ENCODE measurements at regions not wholly inside any gene's neighbourhood (a gene's known extent, or its start where the extent isn't known, plus 50 kb on each side); places are given as distances from the start of the nearest gene placed in this dataset.
"Not testable (repeated sequence)": the region's sequence is repeated elsewhere in the genome, so short reads cannot be mapped to it uniquely, and the experiment has no call there.

DNA sequence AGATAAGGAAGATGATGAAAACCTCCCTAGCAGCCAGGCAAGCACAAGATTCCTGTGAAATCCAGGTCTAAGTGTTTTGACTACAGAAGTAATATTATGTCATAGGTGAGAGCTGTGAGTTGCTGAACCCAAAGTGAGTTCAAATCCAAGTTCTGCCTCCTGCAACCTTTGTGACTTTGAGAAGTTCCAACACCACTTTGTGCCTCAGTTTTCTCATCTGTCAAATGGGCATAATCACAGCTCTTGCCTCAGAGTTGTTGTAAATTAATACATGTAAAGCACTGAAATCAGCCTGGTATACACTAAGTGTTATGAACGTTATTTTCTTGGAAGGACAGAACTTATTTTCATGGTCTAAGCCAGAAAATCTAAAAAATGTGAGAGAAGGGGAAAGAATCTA is 210.3 kb upstream of the FRG2C start:
- not testable (repeated sequence) for H4K91ac ChIP-seq (ENCODE audit: low read length); H3K79me1 ChIP-seq (replicated peaks; ENCODE audit: low read length, poor library complexity, severe bottlenecking); H2AK5ac ChIP-seq (ENCODE audit: low read length, severe bottlenecking); H2BK120ac ChIP-seq (ENCODE audit: low read depth, low read length); H3K4me1 ChIP-seq (ENCODE audit: control insufficient read depth, insufficient read depth, low read depth, low read length); H3K4me3 ChIP-seq (ENCODE audit: insufficient read depth in 1 of 2, low read depth in 1 of 2, low read length in 2 of 2); H3K18ac ChIP-seq (ENCODE audit: low read depth in 1 of 2, low read length in 2 of 2); H2BK15ac ChIP-seq (ENCODE audit: low read depth, poor library complexity, severe bottlenecking); H2AFZ ChIP-seq (ENCODE audit: low read depth, low read length); H3K9ac ChIP-seq (ENCODE audit: low read length); H3K4me2 ChIP-seq (ENCODE audit: low read length, poor library complexity, severe bottlenecking); H3K27ac ChIP-seq (ENCODE audit: low read length, poor library complexity, severe bottlenecking); H3K14ac ChIP-seq (ENCODE audit: low read length in 2 of 2); H2BK12ac ChIP-seq (ENCODE audit: low read length in 2 of 2); DNase-seq; H3K23ac ChIP-seq (ENCODE audit: low read length in 2 of 2); H3K9me3 ChIP-seq (ENCODE audit: control insufficient read depth, low read length); H4K8ac ChIP-seq (ENCODE audit: low read length); H2BK5ac ChIP-seq (ENCODE audit: low read depth, low read length, poor library complexity, severe bottlenecking); H3K36me3 ChIP-seq (ENCODE audit: control insufficient read depth in 1 of 2, insufficient read depth in 2 of 2, low read depth in 1 of 2, low read length in 2 of 2); H3K27me3 ChIP-seq (ENCODE audit: control insufficient read depth in 1 of 2, insufficient read depth in 1 of 2, low read length in 2 of 2); H3K4ac ChIP-seq (ENCODE audit: low read depth in 1 of 2, low read length in 2 of 2)
- 98% methylated on average over 1 of the region's 1 CpG for WGBS

GRCh38 chr3:75474530-75474929 is 189.6 kb upstream of the FRG2C start:
- H3K36me3 ChIP-seq (ENCODE audit: control insufficient read depth in 1 of 2, insufficient read depth in 2 of 2, low read depth in 1 of 2, low read length in 2 of 2); H3K9me3 ChIP-seq (ENCODE audit: control insufficient read depth, low read length); H3K4me1 ChIP-seq (ENCODE audit: control insufficient read depth, insufficient read depth, low read depth, low read length); H2BK12ac ChIP-seq (ENCODE audit: low read length in 2 of 2); H3K14ac ChIP-seq (ENCODE audit: low read length in 2 of 2); H3K4me2 ChIP-seq (ENCODE audit: low read length, poor library complexity, severe bottlenecking); H3K4ac ChIP-seq (ENCODE audit: low read depth in 1 of 2, low read length in 2 of 2); H2BK5ac ChIP-seq (ENCODE audit: low read depth, low read length, poor library complexity, severe bottlenecking); H3K18ac ChIP-seq (ENCODE audit: low read depth in 1 of 2, low read length in 2 of 2); H4K8ac ChIP-seq (ENCODE audit: low read length); H3K79me1 ChIP-seq (replicated peaks; ENCODE audit: low read length, poor library complexity, severe bottlenecking); H3K9ac ChIP-seq (ENCODE audit: low read length); H3K23ac ChIP-seq (ENCODE audit: low read length in 2 of 2); H2BK15ac ChIP-seq (ENCODE audit: low read depth, poor library complexity, severe bottlenecking); H3K4me3 ChIP-seq (ENCODE audit: insufficient read depth in 1 of 2, low read depth in 1 of 2, low read length in 2 of 2); DNase-seq; H3K27ac ChIP-seq (ENCODE audit: low read length, poor library complexity, severe bottlenecking); H4K91ac ChIP-seq (ENCODE audit: low read length); H2AK5ac ChIP-seq (ENCODE audit: low read length, severe bottlenecking); H2AFZ ChIP-seq (ENCODE audit: low read depth, low read length); H3K27me3 ChIP-seq (ENCODE audit: control insufficient read depth in 1 of 2, insufficient read depth in 1 of 2, low read length in 2 of 2); H2BK120ac ChIP-seq (ENCODE audit: low read depth, low read length): not testable (repeated sequence)
- 93% methylated on average over 4 of the region's 4 CpGs for WGBS

- H2BK120ac ChIP-seq (ENCODE audit: low read depth, low read length); H3K27ac ChIP-seq (ENCODE audit: low read length, poor library complexity, severe bottlenecking); H2AFZ ChIP-seq (ENCODE audit: low read depth, low read length); H3K18ac ChIP-seq (ENCODE audit: low read depth in 1 of 2, low read length in 2 of 2); H2AK5ac ChIP-seq (ENCODE audit: low read length, severe bottlenecking); H3K9ac ChIP-seq (ENCODE audit: low read length); H3K4me2 ChIP-seq (ENCODE audit: low read length, poor library complexity, severe bottlenecking); H4K8ac ChIP-seq (ENCODE audit: low read length); H3K79me1 ChIP-seq (replicated peaks; ENCODE audit: low read length, poor library complexity, severe bottlenecking); H3K14ac ChIP-seq (ENCODE audit: low read length in 2 of 2); H4K91ac ChIP-seq (ENCODE audit: low read length); H3K4me1 ChIP-seq (ENCODE audit: control insufficient read depth, insufficient read depth, low read depth, low read length); H3K4me3 ChIP-seq (ENCODE audit: insufficient read depth in 1 of 2, low read depth in 1 of 2, low read length in 2 of 2); H2BK15ac ChIP-seq (ENCODE audit: low read depth, poor library complexity, severe bottlenecking); H3K9me3 ChIP-seq (ENCODE audit: control insufficient read depth, low read length); H3K27me3 ChIP-seq (ENCODE audit: control insufficient read depth in 1 of 2, insufficient read depth in 1 of 2, low read length in 2 of 2); DNase-seq; H3K23ac ChIP-seq (ENCODE audit: low read length in 2 of 2); H3K4ac ChIP-seq (ENCODE audit: low read depth in 1 of 2, low read length in 2 of 2); H2BK5ac ChIP-seq (ENCODE audit: low read depth, low read length, poor library complexity, severe bottlenecking); H3K36me3 ChIP-seq (ENCODE audit: control insufficient read depth in 1 of 2, insufficient read depth in 2 of 2, low read depth in 1 of 2, low read length in 2 of 2); H2BK12ac ChIP-seq (ENCODE audit: low read length in 2 of 2): not testable (repeated sequence)
- 69% methylated on average over 1 of the region's 2 CpGs for WGBS
Measured at GRCh38 chr3:75496600-75496999, 167.5 kb upstream of the FRG2C start.

DNA sequence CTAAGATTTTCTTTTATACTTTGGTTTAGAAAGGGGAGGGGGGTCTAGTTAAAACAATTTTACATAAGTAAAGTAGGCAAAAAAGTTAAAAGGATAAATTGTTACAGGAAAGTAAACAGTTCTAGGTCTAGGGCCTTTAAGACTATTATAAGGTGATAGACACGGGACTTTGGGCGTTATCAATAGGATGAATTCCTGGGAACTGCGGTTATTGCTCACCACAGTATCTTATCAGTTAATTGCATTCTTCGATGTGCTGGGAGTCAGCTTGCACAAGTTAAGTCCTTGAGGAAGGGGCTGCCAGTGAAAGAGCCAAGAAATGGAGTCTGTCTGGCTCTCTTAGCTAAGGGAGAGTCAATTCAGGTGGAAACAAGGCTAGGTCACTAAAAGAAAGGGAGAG is 163.8 kb upstream of the FRG2C start:
- not testable (repeated sequence) for H3K79me1 ChIP-seq (replicated peaks; ENCODE audit: low read length, poor library complexity, severe bottlenecking); DNase-seq; H3K4ac ChIP-seq (ENCODE audit: low read depth in 1 of 2, low read length in 2 of 2); H3K36me3 ChIP-seq (ENCODE audit: control insufficient read depth in 1 of 2, insufficient read depth in 2 of 2, low read depth in 1 of 2, low read length in 2 of 2); H3K14ac ChIP-seq (ENCODE audit: low read length in 2 of 2); H2BK5ac ChIP-seq (ENCODE audit: low read depth, low read length, poor library complexity, severe bottlenecking); H3K27ac ChIP-seq (ENCODE audit: low read length, poor library complexity, severe bottlenecking); H3K23ac ChIP-seq (ENCODE audit: low read length in 2 of 2); H3K4me2 ChIP-seq (ENCODE audit: low read length, poor library complexity, severe bottlenecking); H2BK120ac ChIP-seq (ENCODE audit: low read depth, low read length); H4K91ac ChIP-seq (ENCODE audit: low read length); H4K8ac ChIP-seq (ENCODE audit: low read length); H3K4me3 ChIP-seq (ENCODE audit: insufficient read depth in 1 of 2, low read depth in 1 of 2, low read length in 2 of 2); H3K9me3 ChIP-seq (ENCODE audit: control insufficient read depth, low read length); H2AFZ ChIP-seq (ENCODE audit: low read depth, low read length); H3K27me3 ChIP-seq (ENCODE audit: control insufficient read depth in 1 of 2, insufficient read depth in 1 of 2, low read length in 2 of 2); H3K4me1 ChIP-seq (ENCODE audit: control insufficient read depth, insufficient read depth, low read depth, low read length); H2BK15ac ChIP-seq (ENCODE audit: low read depth, poor library complexity, severe bottlenecking); H2AK5ac ChIP-seq (ENCODE audit: low read length, severe bottlenecking); H3K18ac ChIP-seq (ENCODE audit: low read depth in 1 of 2, low read length in 2 of 2); H2BK12ac ChIP-seq (ENCODE audit: low read length in 2 of 2); H3K9ac ChIP-seq (ENCODE audit: low read length)
- 28% methylated on average over 4 of the region's 4 CpGs for WGBS

Data from mesenchymal stem cell (in vitro differentiated cells and primary cell).